ENCODE measurements at regions not wholly inside any gene's neighbourhood (a gene's known extent, or its start where the extent isn't known, plus 50 kb on each side); places are given as distances from the start of the nearest gene placed in this dataset.
"Not testable (repeated sequence)": the region's sequence is repeated elsewhere in the genome, so short reads cannot be mapped to it uniquely, and the experiment has no call there.

GRCh38 chr7:152520861-152521302 lies 85.1 kb upstream of the KMT2C start:
- Histone ChIP-seq H3K9me3 (ENCODE audit: control insufficient read depth in 2 of 3, insufficient read depth in 1 of 3, low read length in 3 of 3) (no peaks in the 10 kb centered on the region), H3K27ac (ENCODE audit: low read depth in 2 of 2, low read length in 2 of 2) (no peak overlapping the region), H3K36me3 (ENCODE audit: control insufficient read depth in 2 of 3, insufficient read depth in 3 of 3, low read length in 3 of 3) (no peaks in the 10 kb centered on the region), H3K27me3 (ENCODE audit: control insufficient read depth, insufficient read depth, low read length) (no peaks in the 10 kb centered on the region), H3K4me3 (ENCODE audit: low read length in 3 of 3) (no peak overlapping the region), H3K4me1 (ENCODE audit: control insufficient read depth in 2 of 3, insufficient read depth in 2 of 3, low read depth in 1 of 3, low read length in 3 of 3) (peaks cover 0 to 6% (median 0%) of the 10 kb centered on the region in 3 donors), H3K9ac (ENCODE audit: low read length in 3 of 3) (no peak overlapping the region)
- DNase-seq, result peak in 2 of 5 donors; percentile 17 to 29
- TF ChIP-seq CTCF (IDR thresholded peaks at IDR 0.05; ENCODE audit: borderline replicate concordance, extremely low read depth, insufficient read depth), result no peak
- intact Hi-C loops (cut with DNase I), result no loop called here
- FAIRE-seq, result no peak

- Histone ChIP-seq H3K27ac (ENCODE audit: low read depth in 2 of 2, low read length in 2 of 2) (no peak overlapping the region), H3K27me3 (ENCODE audit: control insufficient read depth, insufficient read depth, low read length) (no peaks in the 10 kb centered on the region), H3K4me1 (ENCODE audit: control insufficient read depth in 2 of 3, insufficient read depth in 2 of 3, low read depth in 1 of 3, low read length in 3 of 3) (peaks cover 0 to 6% (median 0%) of the 10 kb centered on the region in 3 donors), H3K9ac (ENCODE audit: low read length in 3 of 3) (no peak overlapping the region), H3K4me3 (ENCODE audit: low read length in 3 of 3) (no peak overlapping the region), H3K36me3 (ENCODE audit: control insufficient read depth in 2 of 3, insufficient read depth in 3 of 3, low read length in 3 of 3) (no peaks in the 10 kb centered on the region), H3K9me3 (ENCODE audit: control insufficient read depth in 2 of 3, insufficient read depth in 1 of 3, low read length in 3 of 3) (no peaks in the 10 kb centered on the region)
- intact Hi-C loops (cut with DNase I), result no loop called here
- no peak for TF ChIP-seq CTCF (IDR thresholded peaks at IDR 0.05; ENCODE audit: borderline replicate concordance, extremely low read depth, insufficient read depth)
- DNase-seq (no peak), FAIRE-seq (no peak)
Measured at GRCh38 chr7:152519290-152519689, 83.5 kb upstream of the KMT2C start.

- no peaks in the 10 kb centered on the region for H3K4me1 ChIP-seq (ENCODE audit: control insufficient read depth in 2 of 3, insufficient read depth in 2 of 3, low read depth in 1 of 3, low read length in 3 of 3)
- no peaks in the 10 kb centered on the region for H3K36me3 ChIP-seq (ENCODE audit: control insufficient read depth in 2 of 3, insufficient read depth in 3 of 3, low read length in 3 of 3)
- no peak overlapping the region for H3K9ac ChIP-seq (ENCODE audit: low read length in 3 of 3)
- H3K27me3 ChIP-seq (ENCODE audit: control insufficient read depth, insufficient read depth, low read length), result no peaks in the 10 kb centered on the region
- no peak overlapping the region for H3K4me3 ChIP-seq (ENCODE audit: low read length in 3 of 3)
- intact Hi-C loops (cut with DNase I), result no loop called here
- H3K9me3 ChIP-seq (ENCODE audit: control insufficient read depth in 2 of 3, insufficient read depth in 1 of 3, low read length in 3 of 3), result no peaks in the 10 kb centered on the region
- no peak overlapping the region for H3K27ac ChIP-seq (ENCODE audit: low read depth in 2 of 2, low read length in 2 of 2)
- no peak for DNase-seq
- TF ChIP-seq CTCF (IDR thresholded peaks at IDR 0.05; ENCODE audit: borderline replicate concordance, extremely low read depth, insufficient read depth), result no peak
- FAIRE-seq, result no peak
Measured at GRCh38 chr7:152516216-152516615, 80.4 kb upstream of the KMT2C start.

GRCh38 chr7:152515266-152515950 lies 79.6 kb upstream of the KMT2C start:
- H3K4me3 ChIP-seq (ENCODE audit: low read length in 3 of 3); H3K27ac ChIP-seq (ENCODE audit: low read depth in 2 of 2, low read length in 2 of 2); H3K4me1 ChIP-seq (ENCODE audit: control insufficient read depth in 2 of 3, insufficient read depth in 2 of 3, low read depth in 1 of 3, low read length in 3 of 3); H3K9me3 ChIP-seq (ENCODE audit: control insufficient read depth in 2 of 3, insufficient read depth in 1 of 3, low read length in 3 of 3); DNase-seq; H3K36me3 ChIP-seq (ENCODE audit: control insufficient read depth in 2 of 3, insufficient read depth in 3 of 3, low read length in 3 of 3); H3K27me3 ChIP-seq (ENCODE audit: control insufficient read depth, insufficient read depth, low read length); FAIRE-seq; intact Hi-C loops (cut with DNase I); H3K9ac ChIP-seq (ENCODE audit: low read length in 3 of 3): not testable (repeated sequence)
